GM21360 (cell line): ENCODE measurements at regions not wholly inside any gene's neighbourhood (a gene's known extent, or its start where the extent isn't known, plus 50 kb on each side); places are given as distances from the start of the nearest gene placed in this dataset.
"Not testable (repeated sequence)": the region's sequence is repeated elsewhere in the genome, so short reads cannot be mapped to it uniquely, and the experiment has no call there.

Experiments used
- ATAC-seq: cut with Tn5 transposase; IDR thresholded peaks from one replicate; pipeline ENCODE4 v1.9.1; 2021; ENCODE audit warnings: mild to moderate bottlenecking, moderate library complexity; ENCODE audit not compliant: unreplicated experiment

GRCh38 chr5:103389846-103390245 lies 131.3 kb downstream of the MACIR start:
- no peak for ATAC-seq

- ATAC-seq = no peak
These were observed 130.8 kb downstream of the MACIR start for GRCh38 chr5:103389357-103389756.

- ATAC-seq = no peak
These were observed 127.2 kb downstream of the MACIR start for GRCh38 chr5:103385722-103386121.

- ATAC-seq = not testable (repeated sequence)
These were observed 119.1 kb downstream of the MACIR start for GRCh38 chr5:103377638-103378037.

GRCh38 chr5:103375863-103376591 lies 117.5 kb downstream of the MACIR start:
- no peak for ATAC-seq

- no peak for ATAC-seq
These were observed 116.8 kb downstream of the MACIR start for GRCh38 chr5:103375350-103375749.

GRCh38 chr5:103374473-103374963 lies 116.0 kb downstream of the MACIR start:
- ATAC-seq = no peak

GRCh38 chr5:103373597-103374472 lies 115.3 kb downstream of the MACIR start:
- ATAC-seq = no peak

- ATAC-seq = no peak
These were observed 112.6 kb downstream of the MACIR start for GRCh38 chr5:103371046-103371607.

- ATAC-seq = no peak
These were observed 110.9 kb downstream of the MACIR start for GRCh38 chr5:103369125-103370120.

- no peak for ATAC-seq
These were observed 109.1 kb downstream of the MACIR start for GRCh38 chr5:103367702-103368101.

GRCh38 chr5:103366918-103367549 lies 108.5 kb downstream of the MACIR start:
- ATAC-seq = no peak

- ATAC-seq = no peak
These were observed 105.5 kb downstream of the MACIR start for GRCh38 chr5:103364074-103364473.

DNA sequence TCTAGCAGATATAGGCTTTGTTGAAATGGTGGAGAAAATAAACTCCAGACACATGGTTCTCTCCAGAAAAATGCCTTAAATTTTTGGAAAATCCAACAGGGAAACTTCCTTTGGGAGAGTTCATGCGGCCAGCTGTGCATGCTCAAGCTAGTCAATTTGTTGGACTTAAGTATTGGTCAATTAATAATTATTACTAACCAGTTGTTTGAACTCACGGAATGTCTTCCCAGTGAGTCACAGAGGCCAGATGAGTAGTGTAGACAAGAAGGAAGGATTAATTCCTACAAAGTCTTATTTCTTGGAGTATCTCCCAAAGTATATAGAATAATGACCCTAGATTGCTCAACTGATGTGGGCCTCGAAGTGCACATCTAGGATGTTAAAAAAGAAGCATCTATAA lies 103.6 kb downstream of the MACIR start:
- no peak for ATAC-seq

GRCh38 chr5:103360475-103360874 lies 101.9 kb downstream of the MACIR start:
- ATAC-seq = no peak

GRCh38 chr5:103358305-103358995 lies 99.9 kb downstream of the MACIR start:
- ATAC-seq = no peak

DNA sequence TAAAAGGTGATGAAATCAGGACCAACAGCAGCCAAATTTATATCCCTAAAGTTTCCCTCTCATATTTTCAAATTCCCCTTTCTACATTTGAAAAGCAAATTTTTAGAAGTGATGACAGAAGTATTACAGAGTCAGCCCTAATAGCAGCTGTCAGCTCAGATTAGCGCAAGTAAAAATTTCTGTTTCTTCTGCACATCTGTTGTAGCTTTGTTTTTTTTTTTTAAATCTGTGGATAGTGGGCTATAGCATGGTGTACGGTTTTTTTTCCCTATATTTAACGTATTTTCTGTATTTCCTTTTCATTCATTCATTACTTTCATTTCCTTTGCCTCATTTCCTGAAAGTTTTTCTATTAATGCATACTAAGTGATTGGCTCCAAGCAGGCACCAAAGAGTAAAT lies 99.1 kb downstream of the MACIR start:
- ATAC-seq = no peak

- ATAC-seq = no peak
These were observed 98.0 kb downstream of the MACIR start for GRCh38 chr5:103356350-103357091.

DNA sequence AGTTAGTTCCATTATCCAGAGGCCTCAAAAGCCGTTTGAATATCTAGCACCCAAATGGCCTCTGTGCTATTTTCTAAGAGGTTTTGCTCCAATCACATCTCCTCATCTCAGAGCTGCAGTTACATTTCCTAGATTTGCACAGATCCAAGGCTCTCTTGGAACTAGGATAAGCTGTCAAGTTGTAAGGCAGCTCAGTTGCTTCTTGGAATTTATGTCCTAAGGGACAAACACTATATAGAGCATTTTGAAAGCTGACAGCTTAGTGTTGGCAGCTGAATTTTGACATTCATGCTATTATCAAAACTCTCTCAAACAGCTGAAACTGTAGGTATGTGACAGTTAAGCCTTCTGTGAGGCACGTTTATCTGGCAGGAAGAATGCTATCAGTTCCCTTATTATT lies 97.0 kb downstream of the MACIR start:
- ATAC-seq = no peak
